T47D (cell line): ENCODE measurements at regions not wholly inside any gene's neighbourhood (a gene's known extent, or its start where the extent isn't known, plus 50 kb on each side); places are given as distances from the start of the nearest gene placed in this dataset.

ENCODE experiments used
- DNase-seq, 2 experiments: peaks; one replicate each; pipeline versions ENCODE4 v3.0.0 to v3.0.0-alpha.2; 2011 to 2012; ENCODE audit warnings: low read depth in 1 of 2, low spot score in 1 of 2
- JUND ChIP-seq: IDR thresholded peaks from 2 replicates; pipeline ENCODE4 v1.6.1; 2012; ENCODE audit warnings: low read depth
- in situ Hi-C: cut with HindIII; loops from 2 replicates; pipeline ENCODE4 v1.10.0; 2016; ENCODE audit warnings: low sequenced_read_pairs, low pct_unique_long_range_greater_than_20kb

GRCh38 chr9:13778631-13779030 is 499.1 kb upstream of the MPDZ start:
- DNase-seq, result no peak
- no peak for TF ChIP-seq JUND
- in situ Hi-C loops, result no loop called here

- DNase-seq, result no peak
- no peak for TF ChIP-seq JUND
- in situ Hi-C loops, result no loop called here
Measured at GRCh38 chr9:13770956-13771355, 491.5 kb upstream of the MPDZ start.

- no peak for TF ChIP-seq JUND
- no peak for DNase-seq
- in situ Hi-C loops, result no loop called here
Measured at GRCh38 chr9:13769641-13770040, 490.1 kb upstream of the MPDZ start.

GRCh38 chr9:13769006-13769405 is 489.5 kb upstream of the MPDZ start:
- in situ Hi-C loops, result no loop called here
- DNase-seq, result no peak
- no peak for TF ChIP-seq JUND

GRCh38 chr9:13762209-13762608 is 482.7 kb upstream of the MPDZ start:
- DNase-seq, result no peak
- in situ Hi-C loops, result no loop called here
- TF ChIP-seq JUND, result no peak

- TF ChIP-seq JUND, result no peak
- in situ Hi-C loops, result no loop called here
- DNase-seq, result no peak
Measured at GRCh38 chr9:13759551-13759950, 480.1 kb upstream of the MPDZ start.

GRCh38 chr9:13758936-13759335 is 479.4 kb upstream of the MPDZ start:
- in situ Hi-C loops, result no loop called here
- TF ChIP-seq JUND, result no peak
- DNase-seq, result no peak

- no peak for DNase-seq
- in situ Hi-C loops, result no loop called here
- TF ChIP-seq JUND, result no peak
Measured at GRCh38 chr9:13756943-13757342, 477.5 kb upstream of the MPDZ start.

GRCh38 chr9:13755551-13755950 is 476.1 kb upstream of the MPDZ start:
- TF ChIP-seq JUND, result no peak
- in situ Hi-C loops, result no loop called here
- DNase-seq, result no peak

GRCh38 chr9:13750639-13751038 is 471.1 kb upstream of the MPDZ start:
- no peak for TF ChIP-seq JUND
- in situ Hi-C loops, result no loop called here
- no peak for DNase-seq

GRCh38 chr9:13750061-13750460 is 470.6 kb upstream of the MPDZ start:
- in situ Hi-C loops, result no loop called here
- no peak for DNase-seq
- no peak for TF ChIP-seq JUND

GRCh38 chr9:13746876-13747275 is 467.4 kb upstream of the MPDZ start:
- in situ Hi-C loops, result no loop called here
- no peak for TF ChIP-seq JUND
- DNase-seq, result no peak

GRCh38 chr9:13744261-13744901 is 464.9 kb upstream of the MPDZ start:
- DNase-seq, result no peak
- in situ Hi-C loops, result no loop called here
- no peak for TF ChIP-seq JUND

- DNase-seq, result no peak
- in situ Hi-C loops, result no loop called here
- no peak for TF ChIP-seq JUND
Measured at GRCh38 chr9:13737885-13738284, 458.4 kb upstream of the MPDZ start.
